AG08395 (cell line): ENCODE measurements at regions not wholly inside any gene's neighbourhood (a gene's known extent, or its start where the extent isn't known, plus 50 kb on each side); places are given as distances from the start of the nearest gene placed in this dataset.
"Not testable (repeated sequence)": the region's sequence is repeated elsewhere in the genome, so short reads cannot be mapped to it uniquely, and the experiment has no call there.

Experiments
- DNase-seq: peaks from one replicate; pipeline ENCODE4 v3.0.0; 2012; ENCODE audit warnings: mixed read lengths, low spot score

- not testable (repeated sequence) for DNase-seq
These were observed 145.4 kb downstream of the LAT start for GRCh38 chr16:29130131-29130711.

GRCh38 chr16:29129458-29130038 is 144.7 kb downstream of the LAT start:
- DNase-seq, result peak; percentile 6

DNA sequence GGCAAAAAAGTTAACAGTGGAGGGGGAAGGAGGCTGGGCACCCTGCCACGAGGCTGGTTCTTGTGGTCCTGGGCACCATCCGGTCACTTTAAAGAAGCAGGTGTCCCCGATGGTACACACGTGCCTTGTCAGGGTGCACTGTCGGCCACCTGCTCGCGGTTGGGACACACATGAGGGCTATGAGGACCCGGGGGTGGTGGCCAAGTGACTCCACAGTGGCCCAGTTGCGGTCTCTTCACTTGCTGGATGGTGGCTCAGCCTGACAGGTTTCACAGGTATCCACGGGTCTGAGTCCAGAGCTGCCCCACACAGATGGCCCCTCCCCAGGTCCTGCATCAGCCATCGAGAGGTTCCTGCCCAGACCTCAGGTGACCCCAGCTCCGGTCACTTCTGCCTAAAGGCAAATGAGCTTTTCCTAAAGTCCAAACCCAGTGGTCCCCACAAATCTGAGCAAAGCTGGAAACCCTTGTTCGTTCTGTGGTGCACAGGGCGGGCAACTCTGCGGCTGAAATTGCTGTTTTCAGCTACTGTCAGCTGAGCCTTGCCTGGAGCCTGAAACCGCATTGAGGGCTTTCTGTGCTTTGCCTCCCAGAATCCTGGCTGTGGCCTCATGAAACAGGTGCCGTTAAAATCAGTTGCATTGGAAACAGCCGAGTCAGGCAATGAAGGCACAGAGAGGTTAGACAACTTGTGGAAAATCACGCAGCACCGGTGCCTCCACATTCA is 144.0 kb downstream of the LAT start:
- DNase-seq, result not testable (repeated sequence)

DNA sequence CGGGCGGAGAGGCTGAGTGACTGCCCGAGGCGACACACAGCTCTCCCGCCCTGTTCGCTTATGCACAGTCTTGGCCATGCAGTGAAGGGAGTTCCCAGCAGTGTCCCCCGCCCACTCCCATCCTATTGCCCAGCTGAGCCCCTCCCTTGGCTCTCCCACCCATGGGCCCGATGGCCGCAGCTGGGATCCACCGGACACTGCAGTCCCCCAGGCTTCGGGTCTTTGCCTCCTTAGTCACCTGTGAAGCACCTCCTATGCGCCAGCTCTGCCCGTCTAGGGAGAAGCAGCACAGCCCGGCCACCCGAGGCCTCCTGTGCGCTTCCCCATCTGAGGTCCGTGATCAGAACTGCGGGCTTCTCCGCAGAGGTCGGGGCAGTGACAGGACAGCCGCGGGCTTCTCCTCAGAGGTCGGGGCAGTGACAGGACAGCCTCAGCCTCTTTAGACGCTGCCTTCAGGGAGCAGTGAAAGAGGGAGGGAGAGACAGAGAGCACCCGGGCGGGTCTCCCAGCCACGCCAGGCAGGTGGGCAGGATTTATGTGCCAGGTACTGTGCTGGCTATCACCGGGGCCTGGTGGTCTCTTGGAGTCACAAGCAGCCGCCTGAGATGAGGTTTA is 143.1 kb downstream of the LAT start:
- not testable (repeated sequence) for DNase-seq

DNA sequence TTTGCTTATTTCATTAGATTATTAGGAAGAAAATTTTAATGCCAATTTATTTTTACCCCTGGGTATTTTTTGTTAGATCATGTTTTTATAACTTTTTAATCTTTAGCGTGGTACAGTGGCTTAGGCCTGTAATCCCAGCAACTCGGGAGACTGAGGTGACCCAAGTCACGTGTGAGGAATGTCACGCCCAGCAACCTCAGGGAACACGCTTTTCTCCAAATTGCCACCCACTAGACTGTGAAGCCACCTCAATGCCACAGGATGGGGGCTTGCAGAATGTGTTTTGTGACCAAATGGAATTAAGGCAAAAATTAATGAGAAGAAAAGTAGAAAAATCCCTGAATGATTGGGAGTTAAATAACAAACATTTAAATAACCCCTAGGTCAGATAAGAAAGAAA is 141.8 kb downstream of the LAT start:
- DNase-seq, result no peak

DNA sequence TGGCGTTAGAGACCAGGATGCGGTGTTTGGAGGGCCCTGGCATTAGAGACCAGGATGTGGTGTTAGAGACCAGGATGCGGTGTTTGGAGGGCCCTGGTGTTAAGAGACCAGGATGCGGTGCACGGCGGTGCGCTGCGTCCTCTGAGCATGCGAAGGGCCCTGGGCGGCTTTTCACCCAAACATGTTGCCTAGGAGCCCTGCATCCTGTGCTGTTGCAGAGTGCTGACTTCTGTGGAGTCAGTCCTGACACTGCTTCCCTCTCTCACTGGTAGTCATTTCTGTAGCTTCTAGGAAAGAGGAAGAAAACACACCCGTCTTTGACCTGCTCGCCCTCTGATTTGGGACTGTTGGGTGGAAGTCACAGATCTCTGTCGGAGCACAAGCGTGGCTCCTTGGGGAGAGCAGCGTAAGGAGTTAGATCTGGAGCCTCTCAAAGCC is 141.2 kb downstream of the LAT start:
- no peak for DNase-seq

DNA sequence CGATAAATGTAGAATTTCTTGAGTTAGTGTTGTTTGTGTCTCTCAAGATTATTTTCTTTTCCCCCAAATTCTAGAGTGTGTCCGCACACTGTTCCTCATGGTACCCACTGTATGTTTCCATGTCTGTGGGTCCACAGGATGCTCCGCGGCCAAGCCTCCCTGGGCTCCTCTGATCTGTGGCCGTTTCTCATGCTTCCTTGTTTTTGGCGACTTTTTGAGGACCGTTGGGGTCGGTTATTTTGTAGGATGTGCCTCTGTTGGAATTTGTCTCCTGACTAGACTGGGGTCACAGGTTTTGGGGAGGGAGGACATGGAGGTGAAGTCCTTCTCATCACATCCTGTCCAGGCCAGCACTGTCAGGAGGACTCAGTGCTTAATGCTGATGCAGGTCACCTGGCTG is 140.0 kb downstream of the LAT start:
- no peak for DNase-seq

GRCh38 chr16:29124162-29124561 is 139.3 kb downstream of the LAT start:
- not testable (repeated sequence) for DNase-seq

- DNase-seq, result not testable (repeated sequence)
These were observed 135.8 kb downstream of the LAT start for GRCh38 chr16:29120680-29121079.

GRCh38 chr16:29118301-29118957 is 133.6 kb downstream of the LAT start:
- DNase-seq, result not testable (repeated sequence)

DNA sequence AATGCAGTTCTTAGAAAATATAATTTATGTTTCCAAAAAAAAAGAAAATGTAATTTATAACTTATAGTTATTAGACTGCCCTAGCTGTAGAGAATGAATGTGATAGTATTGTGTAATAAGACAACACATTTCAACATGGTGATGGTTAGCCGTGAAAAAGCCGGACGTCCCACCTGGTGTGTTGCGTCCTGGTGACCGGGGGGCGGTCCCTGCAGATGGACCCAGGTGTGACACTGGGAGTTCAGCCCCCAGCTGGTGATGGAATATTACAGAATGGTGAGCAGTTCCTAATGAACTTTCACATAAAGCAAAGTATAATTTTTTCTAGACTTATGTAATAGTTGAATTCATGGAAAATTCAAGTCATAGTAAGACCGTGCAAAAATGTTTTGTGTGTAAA is 132.8 kb downstream of the LAT start:
- DNase-seq, result no peak

- DNase-seq, result no peak
These were observed 132.1 kb downstream of the LAT start for GRCh38 chr16:29116980-29117379.

DNA sequence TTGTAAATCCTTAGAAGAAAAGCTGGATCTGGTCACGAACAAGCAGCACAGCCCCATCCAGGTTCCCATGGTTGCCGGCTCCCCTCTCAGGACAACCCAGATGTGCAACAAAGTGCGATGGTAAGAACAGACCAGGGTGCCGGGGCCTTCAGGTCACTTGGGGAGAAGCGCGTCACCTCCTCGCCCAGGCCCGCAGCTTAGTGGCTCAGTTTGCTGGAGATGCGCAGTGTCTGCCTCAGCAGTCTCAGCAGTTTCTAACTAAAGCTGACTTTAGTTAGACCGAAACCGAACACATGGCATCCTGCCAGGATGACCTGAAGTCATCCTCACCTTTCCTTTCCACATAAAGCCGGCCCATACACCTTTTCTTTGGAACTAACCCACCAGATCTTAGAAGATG is 131.4 kb downstream of the LAT start:
- DNase-seq, result not testable (repeated sequence)

- not testable (repeated sequence) for DNase-seq
These were observed 130.9 kb downstream of the LAT start for GRCh38 chr16:29115802-29116141.

GRCh38 chr16:29114989-29115801 is 130.3 kb downstream of the LAT start:
- peak; percentile 61 for DNase-seq

DNA sequence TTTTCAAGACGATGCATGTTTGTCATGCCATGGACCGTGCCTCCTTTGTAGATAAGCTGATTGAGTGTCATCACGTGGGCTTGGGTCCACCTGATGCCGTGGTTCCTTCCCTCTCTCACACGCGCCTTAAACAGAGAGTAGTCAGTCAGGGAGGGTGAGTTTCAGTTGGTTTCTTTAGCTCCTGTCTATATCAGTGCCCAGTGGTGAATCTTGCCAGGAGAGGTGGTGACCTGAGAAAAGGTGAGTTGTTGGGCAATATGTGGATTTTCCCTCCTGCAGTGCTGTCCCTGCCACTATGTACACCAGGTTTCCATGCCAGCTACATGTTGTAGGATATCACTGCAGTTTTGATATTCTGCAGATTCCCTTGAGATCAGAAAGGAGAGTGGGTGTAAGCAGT is 129.7 kb downstream of the LAT start:
- DNase-seq, result no peak

DNA sequence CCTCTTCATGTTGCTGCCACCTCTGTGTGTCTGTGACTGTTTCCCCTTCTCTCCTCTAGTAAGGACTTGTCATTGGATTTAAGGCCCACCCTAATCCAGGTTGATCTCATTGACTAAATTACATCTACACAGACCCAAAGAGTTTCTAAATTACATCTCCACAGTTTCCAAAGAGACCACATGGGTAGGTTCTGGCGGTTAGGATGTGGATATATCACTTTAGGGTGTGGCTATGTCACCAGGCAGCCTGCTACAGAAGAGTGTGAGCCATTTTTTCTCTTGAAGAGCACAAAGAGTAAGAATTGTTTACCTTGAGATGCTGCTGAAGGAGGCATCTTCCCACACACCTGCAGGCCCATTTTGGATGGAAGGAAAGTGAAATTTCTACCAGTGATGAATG is 128.6 kb downstream of the LAT start:
- not testable (repeated sequence) for DNase-seq

DNA sequence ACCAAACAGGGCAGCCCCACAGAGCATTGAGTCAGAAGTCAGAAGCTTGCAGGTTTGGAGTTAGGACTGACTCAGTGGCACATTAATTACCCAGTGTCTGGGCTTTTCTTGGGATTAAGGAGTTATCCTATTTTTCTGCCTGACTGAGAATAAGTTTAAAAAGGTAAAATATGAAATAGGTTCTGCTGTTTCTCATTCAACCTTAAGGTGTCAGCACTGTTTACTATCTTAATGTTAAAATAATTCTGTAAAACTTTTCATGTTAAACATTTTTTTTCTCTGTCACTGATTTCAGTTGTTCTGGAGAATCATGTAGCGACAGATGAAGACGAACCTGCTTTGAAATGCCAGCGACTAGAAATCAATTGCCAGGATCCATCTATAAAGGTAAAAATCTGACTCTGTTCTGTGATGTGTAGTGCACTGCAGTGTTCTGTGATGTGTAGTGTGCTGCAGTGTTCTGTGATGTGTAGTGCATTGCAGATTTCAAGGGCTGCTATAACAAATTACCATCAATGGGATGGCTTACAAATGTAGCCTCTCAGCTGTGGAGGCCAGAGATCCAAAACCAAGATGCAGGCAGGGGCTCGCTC is 128.0 kb downstream of the LAT start:
- DNase-seq, result no peak

DNA sequence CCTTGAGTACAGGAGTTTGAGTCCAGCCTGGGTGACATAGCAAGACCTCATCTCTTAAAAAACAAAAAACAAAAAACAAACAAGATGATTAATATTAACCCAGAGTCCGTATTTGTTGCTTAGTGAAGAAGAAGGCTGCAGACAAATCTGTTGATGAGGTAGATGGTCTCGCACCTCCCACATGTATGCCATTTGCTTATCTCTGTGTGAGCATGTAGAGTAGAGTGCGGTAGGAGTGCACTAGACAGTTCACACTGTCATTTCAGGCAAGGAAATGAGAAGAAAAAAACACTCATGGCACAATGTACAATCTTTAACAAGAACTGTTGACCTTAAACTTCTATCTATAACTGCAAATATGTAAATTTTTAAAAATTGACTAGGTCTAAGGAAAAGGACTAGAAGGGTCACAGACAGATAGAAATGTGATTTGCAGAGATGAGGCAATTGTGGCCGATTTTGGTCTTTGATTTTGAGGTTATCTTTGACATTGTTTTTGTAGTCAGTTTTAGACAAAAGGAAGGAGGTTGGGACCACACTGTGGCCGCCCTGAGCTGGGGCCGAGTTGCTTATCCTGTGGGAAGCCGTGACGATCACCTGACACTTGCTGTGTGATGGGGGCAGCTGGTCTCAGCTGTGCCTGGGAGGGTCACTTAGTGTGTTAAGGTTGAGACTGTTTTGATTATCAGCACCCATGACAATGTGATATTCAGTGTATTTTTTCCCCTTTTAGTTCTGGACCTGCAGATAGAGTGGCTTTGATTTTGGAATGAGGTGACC is 127.2 kb downstream of the LAT start:
- not testable (repeated sequence) for DNase-seq

GRCh38 chr16:29111421-29111820 is 126.6 kb downstream of the LAT start:
- no peak for DNase-seq
